Trophoblast cell (in vitro differentiated cells and primary cell): ENCODE measurements at regions not wholly inside any gene's neighbourhood (a gene's known extent, or its start where the extent isn't known, plus 50 kb on each side); places are given as distances from the start of the nearest gene placed in this dataset.

Experiments
- DNase-seq, 2 donors: peaks; one replicate each; pipeline ENCODE4 v3.0.0-alpha.2; 2016
- H2AFZ ChIP-seq: 2 replicates; pipeline ENCODE4 v1.6.1; 2013; ENCODE audit warnings: low read length, moderate library complexity, mild to moderate bottlenecking; ENCODE audit not compliant: insufficient read depth, poor library complexity
- H2AK5ac ChIP-seq: 2 replicates; pipeline ENCODE4 v1.6.1; 2013; ENCODE audit warnings: mild to moderate bottlenecking, low read length
- H2BK120ac ChIP-seq: 2 replicates; pipeline ENCODE4 v1.6.1; 2013; ENCODE audit warnings: low read length, mild to moderate bottlenecking, moderate library complexity; ENCODE audit not compliant: insufficient read depth, poor library complexity
- H2BK12ac ChIP-seq: 2 replicates; pipeline ENCODE4 v1.6.1; 2013; ENCODE audit warnings: mild to moderate bottlenecking, low read length, moderate library complexity
- H2BK5ac ChIP-seq: 2 replicates; pipeline ENCODE4 v1.6.1; 2013; ENCODE audit warnings: low read length, low read depth, moderate library complexity, mild to moderate bottlenecking; ENCODE audit not compliant: poor library complexity
- H3K14ac ChIP-seq: 2 replicates; pipeline ENCODE4 v1.6.1; 2013; ENCODE audit warnings: mild to moderate bottlenecking, low read length
- H3K18ac ChIP-seq: 2 replicates; pipeline ENCODE4 v1.6.1; 2013; ENCODE audit warnings: mild to moderate bottlenecking, low read length
- H3K23ac ChIP-seq: 2 replicates; pipeline ENCODE4 v1.6.1; 2013; ENCODE audit warnings: low read length
- H3K27ac ChIP-seq: 2 replicates; pipeline ENCODE4 v1.5.1; 2013; ENCODE audit warnings: low read depth, mild to moderate bottlenecking, inconsistent platforms, low read length, moderate library complexity
- H3K27me3 ChIP-seq: 2 replicates; pipeline ENCODE4 v1.6.1; 2013; ENCODE audit warnings: inconsistent platforms, mild to moderate bottlenecking, low read length, moderate library complexity; ENCODE audit not compliant: insufficient read depth
- H3K36me3 ChIP-seq, 2 experiments: 1 replicate in 1 of 2; 2 replicates in 1 of 2; pipeline ENCODE4 v1.6.1; 2013; ENCODE audit warnings: low read length in 2 of 2, mild to moderate bottlenecking in 2 of 2, moderate library complexity in 1 of 2; ENCODE audit not compliant: insufficient read depth in 2 of 2, control insufficient read depth in 1 of 2
- H3K4ac ChIP-seq: 2 replicates; pipeline ENCODE4 v1.6.1; 2013; ENCODE audit warnings: low read depth, mild to moderate bottlenecking, low read length, moderate library complexity
- H3K4me1 ChIP-seq, 2 experiments: 1 replicate in 1 of 2; 2 replicates in 1 of 2; pipeline ENCODE4 v1.6.1; 2013; ENCODE audit warnings: low read length in 2 of 2, mild to moderate bottlenecking in 2 of 2, moderate library complexity in 1 of 2; ENCODE audit not compliant: insufficient read depth in 2 of 2, control insufficient read depth in 1 of 2
- H3K4me2 ChIP-seq: 2 replicates; pipeline ENCODE4 v1.6.1; 2013; ENCODE audit warnings: inconsistent platforms, mild to moderate bottlenecking, low read length, moderate library complexity
- H3K4me3 ChIP-seq: 2 replicates; pipeline ENCODE4 v1.5.1; 2013; ENCODE audit warnings: mild to moderate bottlenecking, low read depth, low read length, inconsistent platforms
- H3K79me1 ChIP-seq: one replicate; pipeline ENCODE4 v1.6.1; 2013; ENCODE audit warnings: low read length
- H3K79me2 ChIP-seq: 2 replicates; pipeline ENCODE4 v1.6.1; 2013; ENCODE audit warnings: low read length, mild to moderate bottlenecking; ENCODE audit not compliant: control insufficient read depth, insufficient read depth, poor library complexity
- H3K9ac ChIP-seq: 2 replicates; pipeline ENCODE4 v1.6.1; 2013; ENCODE audit warnings: mild to moderate bottlenecking, low read length
- H3K9me3 ChIP-seq: 2 replicates; pipeline ENCODE4 v1.6.1; 2013; ENCODE audit warnings: low read depth, mild to moderate bottlenecking, control low read depth, inconsistent platforms, low read length; ENCODE audit not compliant: insufficient read depth
- H4K12ac ChIP-seq: 2 replicates; pipeline ENCODE4 v1.6.1; 2013; ENCODE audit warnings: low read depth, mild to moderate bottlenecking, low read length, moderate library complexity
- H4K8ac ChIP-seq: 2 replicates; pipeline ENCODE4 v1.6.1; 2013; ENCODE audit warnings: low read depth, mild to moderate bottlenecking, low read length, moderate library complexity
- H4K91ac ChIP-seq: one replicate; pipeline ENCODE4 v1.6.1; 2013; ENCODE audit warnings: low read depth, mild to moderate bottlenecking, low read length, moderate library complexity
- WGBS: extraction: QIAGEN DNeasy Blood & Tissue Kit; methylation state at CpG from one replicate; pipeline ENCODE4 v1.1.7; 2013; ENCODE audit warnings: missing lambda C conversion rate; ENCODE audit not compliant: insufficient read length, insufficient coverage; ENCODE audit errors: extremely low coverage; 5-methylcytosine and 5-hydroxymethylcytosine counted together

GRCh38 chr4:89658701-89659024 lies 178.3 kb downstream of the SNCA start:
- Histone ChIP-seq H3K4me3 (no peak overlapping the region), H2BK120ac (no peak overlapping the region), H3K27me3 (no peaks in the 10 kb centered on the region)

DNA sequence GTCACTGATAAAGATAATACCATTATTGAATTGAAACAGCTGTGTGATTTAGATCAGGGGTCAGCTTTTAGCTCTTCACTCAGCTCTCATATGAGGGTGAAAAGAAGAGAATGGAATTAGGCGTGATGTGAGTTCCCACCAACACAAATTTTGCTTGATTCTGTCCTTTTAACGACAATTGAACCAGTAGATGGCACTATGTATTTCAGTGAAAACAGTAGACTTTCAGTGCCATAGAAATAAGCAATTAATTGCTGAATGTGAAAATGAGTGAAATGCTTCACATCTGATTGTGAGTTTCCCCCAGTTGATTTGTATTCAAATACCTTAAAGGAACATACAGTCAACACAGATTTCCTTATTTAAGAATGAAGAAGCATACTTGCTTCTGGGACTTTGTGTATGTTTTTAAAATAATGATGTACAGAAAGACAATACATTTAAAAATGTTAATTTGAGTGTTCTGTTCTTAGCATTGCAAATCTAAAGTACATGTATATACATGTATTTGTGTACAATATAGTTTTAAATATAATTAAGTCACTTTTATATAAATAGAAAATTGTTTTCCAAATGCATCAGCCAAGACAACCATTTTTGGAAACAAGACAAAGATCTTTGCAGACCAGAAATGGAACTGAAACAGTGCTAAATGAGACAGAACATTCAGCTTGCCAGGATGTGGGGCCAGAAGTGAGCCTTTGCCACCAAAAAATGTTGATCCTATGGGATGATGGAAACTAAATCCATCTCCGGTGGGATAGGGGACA lies 178.8 kb downstream of the SNCA start:
- Histone ChIP-seq H4K91ac (no peak overlapping the region), H3K4me2 (no peak overlapping the region), H3K36me3 (no peaks in the 10 kb centered on the region), H2AK5ac (no peak overlapping the region), H3K79me2 (no peaks in the 10 kb centered on the region), H2BK5ac (peak overlapping the region; percentile 21), H4K8ac (no peak overlapping the region), H4K12ac (no peak overlapping the region), H3K4me3 (no peak overlapping the region), H2AFZ (no peak overlapping the region), H3K9me3 (no peaks in the 10 kb centered on the region), H3K27me3 (no peaks in the 10 kb centered on the region), H3K23ac (no peak overlapping the region), H3K27ac (no peak overlapping the region), H3K9ac (no peak overlapping the region), H3K4ac (no peak overlapping the region), H3K14ac (peak overlapping the region; percentile 30), H2BK12ac (no peak overlapping the region), H3K4me1 (no peaks in the 10 kb centered on the region), H2BK120ac (no peak overlapping the region), H3K18ac (no peak overlapping the region), H3K79me1 (no peaks in the 10 kb centered on the region)
- DNase-seq = peak in 1 of 2 donors; percentile 45
- WGBS = no CpG with 5 or more reads among the region's 3 CpGs

More at GRCh38 chr4:89658701-89659024, 178.3 kb downstream of the SNCA start:
- Histone ChIP-seq H2AK5ac (no peak overlapping the region), H3K27ac (no peak overlapping the region), H2AFZ (no peak overlapping the region), H3K4ac (no peak overlapping the region), H4K12ac (no peak overlapping the region), H2BK5ac (peak overlapping the region; percentile 21), H3K36me3 (no peaks in the 10 kb centered on the region), H3K14ac (peak overlapping the region; percentile 30), H3K9me3 (no peaks in the 10 kb centered on the region), H4K91ac (no peak overlapping the region), H3K79me1 (no peaks in the 10 kb centered on the region), H4K8ac (no peak overlapping the region), H3K79me2 (no peaks in the 10 kb centered on the region), H2BK12ac (no peak overlapping the region), H3K23ac (no peak overlapping the region), H3K4me1 (no peaks in the 10 kb centered on the region), H3K18ac (no peak overlapping the region), H3K9ac (no peak overlapping the region), H3K4me2 (no peak overlapping the region)
- WGBS = no CpG with 5 or more reads among the region's 2 CpGs
- no peak for DNase-seq

DNA sequence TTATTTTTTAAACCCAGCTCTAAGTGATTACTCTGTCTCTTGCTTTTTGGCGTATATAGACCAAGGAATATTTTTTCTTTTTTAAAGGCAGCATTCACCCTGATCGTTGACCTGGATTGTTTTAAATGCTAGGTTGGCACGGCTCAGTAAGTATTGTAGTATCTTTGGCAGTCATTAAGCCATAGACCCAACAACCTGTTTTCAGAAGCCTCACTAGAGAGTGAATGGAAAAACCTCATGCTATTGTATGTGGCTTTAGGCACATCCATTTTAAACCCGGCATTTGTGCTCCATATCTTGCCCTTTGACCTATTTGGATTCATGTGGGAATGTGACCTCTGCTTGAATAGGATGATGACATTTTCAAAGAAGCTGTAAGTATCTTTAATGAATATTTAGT lies 183.9 kb downstream of the SNCA start:
- no peaks in the 10 kb centered on the region for H3K9me3 ChIP-seq
- H3K27me3 ChIP-seq = no peaks in the 10 kb centered on the region
- no peak overlapping the region for H4K12ac ChIP-seq
- H3K18ac ChIP-seq = no peak overlapping the region
- H3K4me2 ChIP-seq = no peak overlapping the region
- DNase-seq = no peak
- H3K23ac ChIP-seq = no peak overlapping the region
- H2BK120ac ChIP-seq = no peak overlapping the region
- H2BK12ac ChIP-seq = no peak overlapping the region
- no peak overlapping the region for H4K8ac ChIP-seq
- no peak overlapping the region for H2AFZ ChIP-seq
- H3K4me3 ChIP-seq = no peak overlapping the region
- H3K9ac ChIP-seq = no peak overlapping the region
- no peak overlapping the region for H3K14ac ChIP-seq
- no peak overlapping the region for H2BK5ac ChIP-seq
- no peaks in the 10 kb centered on the region for H3K79me1 ChIP-seq
- H3K27ac ChIP-seq = no peak overlapping the region
- H3K4me1 ChIP-seq = no peaks in the 10 kb centered on the region
- H3K4ac ChIP-seq = no peak overlapping the region
- H3K79me2 ChIP-seq = no peaks in the 10 kb centered on the region
- no peak overlapping the region for H2AK5ac ChIP-seq
- no CpG with 5 or more reads among the region's 4 CpGs for WGBS
- no peak overlapping the region for H4K91ac ChIP-seq
- no peaks in the 10 kb centered on the region for H3K36me3 ChIP-seq

DNA sequence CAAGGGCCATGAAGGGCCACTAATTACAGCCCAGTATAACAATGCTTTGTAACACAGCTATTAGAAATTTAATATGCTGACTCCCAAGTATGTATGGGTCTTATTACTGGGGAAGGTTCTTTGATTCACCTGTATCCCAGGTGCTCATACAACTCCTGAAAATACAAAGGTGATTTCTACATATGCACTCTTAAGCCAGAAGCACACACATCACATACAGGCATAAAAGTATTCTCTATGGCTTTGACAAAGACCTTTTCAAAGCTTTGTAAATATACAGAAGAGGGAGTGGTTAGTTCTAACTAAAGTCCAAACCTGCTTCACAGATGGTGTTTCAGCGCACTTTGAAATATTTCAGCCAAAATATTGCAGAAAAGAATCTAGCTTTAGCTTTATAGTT lies 191.5 kb downstream of the SNCA start:
- H2AK5ac ChIP-seq = no peak overlapping the region
- H3K36me3 ChIP-seq = no peaks in the 10 kb centered on the region
- H3K14ac ChIP-seq = no peak overlapping the region
- H4K91ac ChIP-seq = no peak overlapping the region
- H3K18ac ChIP-seq = no peak overlapping the region
- H3K27me3 ChIP-seq = no peaks in the 10 kb centered on the region
- H3K9ac ChIP-seq = no peak overlapping the region
- H3K4me1 ChIP-seq = no peaks in the 10 kb centered on the region
- DNase-seq = no peak
- no peak overlapping the region for H2AFZ ChIP-seq
- H3K27ac ChIP-seq = no peak overlapping the region
- H3K9me3 ChIP-seq = no peaks in the 10 kb centered on the region
- no peak overlapping the region for H2BK12ac ChIP-seq
- no CpG with 5 or more reads among the region's 1 CpG for WGBS
- no peaks in the 10 kb centered on the region for H3K79me2 ChIP-seq
- H3K4ac ChIP-seq = no peak overlapping the region
- no peak overlapping the region for H3K4me3 ChIP-seq
- no peak overlapping the region for H3K23ac ChIP-seq
- H4K8ac ChIP-seq = no peak overlapping the region
- no peak overlapping the region for H2BK120ac ChIP-seq
- H3K79me1 ChIP-seq = no peaks in the 10 kb centered on the region
- H3K4me2 ChIP-seq = no peak overlapping the region
- H2BK5ac ChIP-seq = no peak overlapping the region
- no peak overlapping the region for H4K12ac ChIP-seq
